Neuronal stem cell (in vitro differentiated cells): ENCODE measurements at regions not wholly inside any gene's neighbourhood (a gene's known extent, or its start where the extent isn't known, plus 50 kb on each side); places are given as distances from the start of the nearest gene placed in this dataset.

Experiments
- DNase-seq: peaks from one replicate; pipeline ENCODE4 v3.0.0-alpha.2; 2013; ENCODE audit warnings: low spot score
- H2AFZ ChIP-seq: one replicate; pipeline ENCODE4 v1.6.1; 2013; ENCODE audit warnings: mild to moderate bottlenecking, low read length, inconsistent platforms
- H2AK5ac ChIP-seq: 2 replicates; pipeline ENCODE4 v1.6.1; 2013; ENCODE audit warnings: low read depth, mild to moderate bottlenecking, inconsistent platforms, low read length, moderate library complexity, mixed read lengths
- H2BK120ac ChIP-seq: 2 replicates; pipeline ENCODE4 v1.6.1; 2013; ENCODE audit warnings: low read depth, mild to moderate bottlenecking, inconsistent platforms, low read length, moderate library complexity, mixed read lengths
- H2BK12ac ChIP-seq: one replicate; pipeline ENCODE4 v1.6.1; 2013; ENCODE audit warnings: low read length, inconsistent platforms
- H2BK15ac ChIP-seq: 2 replicates; pipeline ENCODE4 v1.6.1; 2013; ENCODE audit warnings: mild to moderate bottlenecking, low read length, inconsistent platforms, mixed read lengths
- H2BK5ac ChIP-seq: one replicate; pipeline ENCODE4 v1.6.1; 2013; ENCODE audit warnings: inconsistent platforms, mild to moderate bottlenecking, low read length, moderate library complexity
- H3K14ac ChIP-seq: one replicate; pipeline ENCODE4 v1.6.1; 2013; ENCODE audit warnings: low read length, inconsistent platforms
- H3K18ac ChIP-seq: 2 replicates; pipeline ENCODE4 v1.6.1; 2013; ENCODE audit warnings: low read length, inconsistent platforms
- H3K23ac ChIP-seq: 2 replicates; pipeline ENCODE4 v1.6.1; 2013; ENCODE audit warnings: low read depth, mild to moderate bottlenecking, mixed read lengths, low read length, inconsistent platforms; ENCODE audit not compliant: poor library complexity
- H3K27ac ChIP-seq: replicated peaks from 3 replicates; pipeline ENCODE4 v1.5.1; 2013; ENCODE audit warnings: low read length, inconsistent platforms
- H3K27me3 ChIP-seq, 3 experiments: 2 replicates each; pipeline ENCODE4 v1.6.1; 2013; ENCODE audit warnings: low read length in 3 of 3, mild to moderate bottlenecking in 2 of 3, inconsistent platforms in 1 of 3, low read depth in 1 of 3, mixed read lengths in 1 of 3, moderate library complexity in 1 of 3; ENCODE audit not compliant: control insufficient read depth in 3 of 3, insufficient read depth in 3 of 3
- H3K36me3 ChIP-seq, 2 donors: replicated peaks in 1 of 2; 2 replicates each; pipeline ENCODE4 v1.6.1; 2013; ENCODE audit warnings: low read length in 2 of 2; ENCODE audit not compliant: control insufficient read depth in 2 of 2, insufficient read depth in 2 of 2
- H3K4ac ChIP-seq: 2 replicates; pipeline ENCODE4 v1.6.1; 2013; ENCODE audit warnings: inconsistent platforms, mild to moderate bottlenecking, low read length, moderate library complexity
- H3K4me1 ChIP-seq, 2 donors: 1 replicate in 1 of 2; 2 replicates in 1 of 2; pipeline ENCODE4 v1.6.1; 2013; ENCODE audit warnings: low read length in 2 of 2, low read depth in 1 of 2; ENCODE audit not compliant: control insufficient read depth in 2 of 2, insufficient read depth in 1 of 2
- H3K4me2 ChIP-seq: one replicate; pipeline ENCODE4 v1.6.1; 2013; ENCODE audit warnings: mild to moderate bottlenecking, low read length, inconsistent platforms; ENCODE audit not compliant: insufficient read depth, poor library complexity, severe bottlenecking
- H3K4me3 ChIP-seq, 2 donors: 2 replicates each; pipeline ENCODE4 v1.5.1; 2013; ENCODE audit warnings: low read length in 2 of 2, mild to moderate bottlenecking in 2 of 2, inconsistent platforms in 1 of 2, moderate library complexity in 1 of 2
- H3K79me1 ChIP-seq: one replicate; pipeline ENCODE4 v1.6.1; 2013; ENCODE audit warnings: low read depth, mild to moderate bottlenecking, inconsistent platforms, low read length, moderate library complexity
- H3K9ac ChIP-seq: one replicate; pipeline ENCODE4 v1.6.1; 2013; ENCODE audit warnings: mild to moderate bottlenecking, low read depth, low read length, inconsistent platforms; ENCODE audit not compliant: poor library complexity
- H3K9me3 ChIP-seq, 2 donors: replicated peaks in 1 of 2; 2 replicates each; pipeline versions ENCODE3 to v1.6.1; 2013; ENCODE audit warnings: low read length in 2 of 2, mild to moderate bottlenecking in 2 of 2, inconsistent platforms in 1 of 2, low read depth in 1 of 2, mixed read lengths in 1 of 2, moderate library complexity in 1 of 2; ENCODE audit not compliant: control insufficient read depth in 2 of 2, insufficient read depth in 1 of 2
- H4K8ac ChIP-seq: one replicate; pipeline ENCODE4 v1.6.1; 2013; ENCODE audit warnings: low read depth, mild to moderate bottlenecking, inconsistent platforms, low read length, moderate library complexity
- H4K91ac ChIP-seq: one replicate; pipeline ENCODE4 v1.6.1; 2013; ENCODE audit warnings: low read length, low read depth, mild to moderate bottlenecking, inconsistent platforms; ENCODE audit not compliant: poor library complexity
- WGBS, 2 donors: extraction: QIAGEN DNeasy Blood & Tissue Kit; methylation state at CpG; one replicate each; pipeline ENCODE4 v1.1.7; 2013; ENCODE audit warnings: missing lambda C conversion rate in 2 of 2, mixed read lengths in 1 of 2; ENCODE audit not compliant: insufficient read length in 2 of 2, insufficient replicate concordance in 1 of 2; ENCODE audit errors: extremely low coverage in 2 of 2; 5-methylcytosine and 5-hydroxymethylcytosine counted together

DNA sequence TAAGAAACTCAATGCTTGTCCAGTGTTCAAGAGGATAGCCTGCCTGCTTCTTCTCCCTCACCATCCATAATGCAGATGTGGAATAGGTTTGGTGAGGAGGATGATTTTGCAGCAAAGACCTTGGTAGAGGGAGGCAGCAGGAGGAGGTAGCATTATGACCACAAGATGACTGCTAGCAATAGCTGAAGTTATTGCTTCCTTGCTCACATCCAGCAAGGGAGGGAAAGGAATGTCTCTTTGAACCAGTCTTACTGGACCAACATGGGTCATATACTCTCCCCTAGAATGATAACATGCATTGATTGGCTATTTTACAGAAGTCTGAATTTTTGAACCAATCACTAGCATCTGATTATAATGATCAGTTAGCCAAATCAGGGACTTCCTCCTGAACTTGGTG is 607.6 kb downstream of the EBF1 start:
- H3K79me1 ChIP-seq, result no peaks in the 10 kb centered on the region
- H2AK5ac ChIP-seq, result no peak overlapping the region
- H2BK15ac ChIP-seq, result no peak overlapping the region
- H3K4ac ChIP-seq, result no peak overlapping the region
- no peak overlapping the region for H3K4me3 ChIP-seq
- no peak overlapping the region for H3K9ac ChIP-seq
- H2BK120ac ChIP-seq, result no peak overlapping the region
- no peak overlapping the region for H2BK5ac ChIP-seq
- H2BK12ac ChIP-seq, result no peak overlapping the region
- H2AFZ ChIP-seq, result no peak overlapping the region
- no peaks in the 10 kb centered on the region for H3K9me3 ChIP-seq
- no peaks in the 10 kb centered on the region for H3K27me3 ChIP-seq
- H4K91ac ChIP-seq, result no peak overlapping the region
- H3K14ac ChIP-seq, result no peak overlapping the region
- no peak overlapping the region for H4K8ac ChIP-seq
- DNase-seq, result no peak
- H3K36me3 ChIP-seq, result no peaks in the 10 kb centered on the region
- H3K27ac ChIP-seq, result no peak overlapping the region
- H3K18ac ChIP-seq, result no peak overlapping the region
- no peak overlapping the region for H3K4me2 ChIP-seq
- no peak overlapping the region for H3K23ac ChIP-seq
- no peaks in the 10 kb centered on the region for H3K4me1 ChIP-seq

DNA sequence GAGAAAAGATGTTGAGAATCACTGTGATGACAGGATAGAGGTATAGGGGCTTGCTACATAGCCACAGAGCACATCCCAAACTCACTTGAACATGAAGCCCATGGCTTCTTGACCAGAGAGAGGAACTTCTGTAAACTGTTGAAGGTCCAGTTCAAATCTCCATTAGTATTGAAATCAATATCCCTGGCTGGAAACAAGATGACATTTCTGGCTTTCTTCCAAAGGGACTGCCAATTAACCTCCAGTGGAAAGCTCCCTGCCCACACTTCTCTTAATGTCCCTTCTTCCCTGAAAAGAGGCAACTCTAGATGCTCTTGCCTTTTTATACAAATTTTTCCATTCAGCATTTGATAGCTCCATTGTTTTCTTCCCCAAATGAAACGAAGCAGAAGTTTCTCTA is 612.1 kb downstream of the EBF1 start:
- H2AK5ac ChIP-seq, result no peak overlapping the region
- H2BK5ac ChIP-seq, result no peak overlapping the region
- no peak overlapping the region for H3K14ac ChIP-seq
- no peaks in the 10 kb centered on the region for H3K79me1 ChIP-seq
- no CpG with 5 or more reads among the region's 1 CpG for WGBS, 2 donors
- H4K91ac ChIP-seq, result no peak overlapping the region
- H4K8ac ChIP-seq, result no peak overlapping the region
- no peak overlapping the region for H2BK12ac ChIP-seq
- no peak overlapping the region for H3K4me3 ChIP-seq
- no peak overlapping the region for H2BK15ac ChIP-seq
- H2AFZ ChIP-seq, result no peak overlapping the region
- H3K4me1 ChIP-seq, result peaks cover 3 to 13% of the 10 kb centered on the region in 2 donors
- no peaks in the 10 kb centered on the region for H3K36me3 ChIP-seq
- H3K4me2 ChIP-seq, result no peak overlapping the region
- no peak overlapping the region for H3K23ac ChIP-seq
- H3K27ac ChIP-seq, result no peak overlapping the region
- no peaks in the 10 kb centered on the region for H3K27me3 ChIP-seq
- DNase-seq, result no peak
- H3K9ac ChIP-seq, result no peak overlapping the region
- no peak overlapping the region for H3K18ac ChIP-seq
- no peak overlapping the region for H2BK120ac ChIP-seq
- no peak overlapping the region for H3K4ac ChIP-seq
- no peaks in the 10 kb centered on the region for H3K9me3 ChIP-seq

GRCh38 chr5:158487156-158487555 is 612.6 kb downstream of the EBF1 start:
- Histone ChIP-seq H2AK5ac (no peak overlapping the region), H3K23ac (no peak overlapping the region), H3K4ac (no peak overlapping the region), H3K27me3 (no peaks in the 10 kb centered on the region), H2BK120ac (no peak overlapping the region), H3K36me3 (no peaks in the 10 kb centered on the region), H3K14ac (no peak overlapping the region), H4K8ac (no peak overlapping the region), H3K9me3 (no peaks in the 10 kb centered on the region), H3K4me1 (peaks cover 3 to 14% of the 10 kb centered on the region in 2 donors), H3K27ac (no peak overlapping the region), H2BK5ac (no peak overlapping the region), H3K4me3 (no peak overlapping the region), H2BK12ac (no peak overlapping the region), H2BK15ac (no peak overlapping the region), H3K4me2 (no peak overlapping the region), H3K18ac (no peak overlapping the region), H3K79me1 (no peaks in the 10 kb centered on the region), H4K91ac (no peak overlapping the region), H2AFZ (no peak overlapping the region), H3K9ac (no peak overlapping the region)
- DNase-seq, result no peak
- no CpG with 5 or more reads among the region's 1 CpG for WGBS, 2 donors

DNA sequence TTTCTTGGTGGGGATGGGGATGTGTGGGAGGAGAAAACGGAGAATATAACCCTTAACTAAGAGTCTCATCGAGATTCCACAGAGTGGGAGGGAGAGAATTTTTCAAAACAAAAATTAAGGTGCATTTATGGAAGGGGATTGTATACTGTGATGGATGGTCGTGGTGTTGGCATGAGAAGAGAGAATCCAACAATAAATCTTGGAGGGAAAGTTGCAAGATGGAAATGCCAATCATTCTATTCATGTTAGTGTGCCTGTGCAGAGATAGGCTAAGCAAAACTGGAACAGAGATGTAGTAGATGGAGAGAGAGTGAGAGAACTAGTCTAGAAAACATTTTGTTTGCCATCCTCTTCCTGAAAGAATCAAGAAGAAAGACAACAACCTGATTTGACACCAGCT is 613.1 kb downstream of the EBF1 start:
- H3K9ac ChIP-seq, result no peak overlapping the region
- no peak overlapping the region for H3K27ac ChIP-seq
- H3K4me1 ChIP-seq, result peaks cover 3 to 14% of the 10 kb centered on the region in 2 donors

More for the DNA sequence above, 613.1 kb downstream of the EBF1 start:
- H2BK5ac ChIP-seq, result no peak overlapping the region
- H3K27me3 ChIP-seq, result no peaks in the 10 kb centered on the region
- no peaks in the 10 kb centered on the region for H3K79me1 ChIP-seq
- H3K36me3 ChIP-seq, result no peaks in the 10 kb centered on the region
- no peaks in the 10 kb centered on the region for H3K9me3 ChIP-seq
- H2BK12ac ChIP-seq, result no peak overlapping the region
- no peak overlapping the region for H2AFZ ChIP-seq
- no peak overlapping the region for H3K4me2 ChIP-seq
- H2BK15ac ChIP-seq, result no peak overlapping the region
- WGBS, 2 donors, result no CpG with 5 or more reads among the region's 3 CpGs
- no peak overlapping the region for H4K8ac ChIP-seq
- H3K23ac ChIP-seq, result no peak overlapping the region
- no peak overlapping the region for H3K4ac ChIP-seq
- H3K4me3 ChIP-seq, result no peak overlapping the region
- H3K18ac ChIP-seq, result no peak overlapping the region
- no peak overlapping the region for H2AK5ac ChIP-seq
- H2BK120ac ChIP-seq, result no peak overlapping the region
- DNase-seq, result no peak
- H3K14ac ChIP-seq, result no peak overlapping the region
- H4K91ac ChIP-seq, result no peak overlapping the region
